ENCODE measurements at regions not wholly inside any gene's neighbourhood (a gene's known extent, or its start where the extent isn't known, plus 50 kb on each side); places are given as distances from the start of the nearest gene placed in this dataset.

DNA sequence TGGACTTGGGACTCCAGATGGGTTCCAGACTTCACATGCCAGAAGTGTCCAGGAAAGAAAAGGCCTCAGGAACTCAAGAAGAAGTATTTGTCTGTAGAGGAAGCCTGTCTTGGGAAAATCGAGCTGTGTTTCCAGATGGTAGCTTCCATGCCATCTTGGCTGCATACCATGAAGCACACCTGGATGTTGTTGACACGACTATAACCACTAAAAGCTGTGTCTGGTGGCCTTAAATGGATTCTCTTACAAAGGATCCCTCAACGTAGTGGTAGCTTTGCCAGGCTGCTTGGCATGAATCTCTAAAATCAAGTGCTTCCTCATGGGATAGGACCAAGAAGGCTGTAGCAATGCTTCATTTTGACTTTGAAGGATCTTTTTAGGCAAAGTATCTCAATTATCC is 313.4 kb upstream of the BOD1L1 start:
- no peak for DNase-seq (ENCODE audit: low spot score)

DNA sequence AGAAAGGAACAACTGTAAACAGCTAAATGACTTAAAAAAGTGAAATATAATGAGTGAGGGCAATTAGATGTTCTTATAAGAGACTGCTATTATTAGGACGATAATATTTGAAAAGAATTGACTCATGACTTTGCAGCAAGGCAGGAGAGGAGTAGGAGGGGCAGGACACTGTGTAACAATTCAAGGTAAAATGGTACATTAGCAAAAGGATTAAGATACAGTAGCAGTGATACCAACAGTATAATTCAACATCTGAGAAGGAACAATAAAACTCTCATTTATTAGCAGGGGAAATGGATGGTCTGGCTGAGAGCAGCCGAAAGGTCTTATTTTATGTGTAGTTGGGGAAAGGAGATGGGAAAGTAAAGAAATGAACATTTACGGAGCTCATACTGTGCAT is 315.5 kb upstream of the BOD1L1 start:
- DNase-seq (ENCODE audit: low spot score), result no peak

DNA sequence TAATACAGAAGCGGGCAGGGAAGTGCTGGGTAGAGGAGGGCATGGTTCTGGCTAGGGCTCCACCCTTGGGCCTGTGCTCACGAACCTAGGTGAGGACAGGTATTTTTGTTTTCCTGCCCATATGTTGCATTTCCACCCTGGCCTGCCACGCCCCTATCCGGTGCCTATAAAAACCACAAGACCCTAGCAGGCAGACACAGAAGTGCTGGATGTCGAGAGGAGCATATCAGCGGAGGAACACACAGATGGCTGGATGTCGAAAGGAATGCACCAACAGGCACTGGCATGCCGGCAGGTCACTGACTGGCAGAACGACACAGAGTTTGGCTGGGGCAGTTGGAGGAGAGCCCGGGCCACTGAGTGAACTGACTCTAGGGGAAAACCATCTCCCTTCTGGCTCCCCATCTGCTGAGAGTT is 316.6 kb upstream of the BOD1L1 start:
- no peak for DNase-seq (ENCODE audit: low spot score)

DNA sequence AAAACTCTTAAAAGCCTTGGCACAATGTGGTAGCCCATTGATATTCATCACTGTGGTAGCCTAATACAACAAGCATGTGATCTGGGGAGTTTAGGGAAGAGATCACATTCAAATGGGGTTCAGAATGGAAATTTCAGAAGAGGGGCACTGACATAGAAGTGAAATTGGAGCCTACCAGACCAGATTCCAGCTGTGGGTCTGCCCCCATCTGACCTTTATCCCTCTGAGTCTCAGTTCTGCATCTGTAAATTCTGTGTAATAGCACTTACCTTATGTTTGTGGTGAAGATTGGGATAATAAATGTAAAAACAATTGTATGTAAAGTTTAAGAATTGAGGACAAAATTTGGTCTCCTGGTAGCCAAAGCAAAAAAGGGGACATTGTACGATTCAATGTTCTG is 320.4 kb upstream of the BOD1L1 start:
- no peak for DNase-seq (ENCODE audit: low spot score)

DNA sequence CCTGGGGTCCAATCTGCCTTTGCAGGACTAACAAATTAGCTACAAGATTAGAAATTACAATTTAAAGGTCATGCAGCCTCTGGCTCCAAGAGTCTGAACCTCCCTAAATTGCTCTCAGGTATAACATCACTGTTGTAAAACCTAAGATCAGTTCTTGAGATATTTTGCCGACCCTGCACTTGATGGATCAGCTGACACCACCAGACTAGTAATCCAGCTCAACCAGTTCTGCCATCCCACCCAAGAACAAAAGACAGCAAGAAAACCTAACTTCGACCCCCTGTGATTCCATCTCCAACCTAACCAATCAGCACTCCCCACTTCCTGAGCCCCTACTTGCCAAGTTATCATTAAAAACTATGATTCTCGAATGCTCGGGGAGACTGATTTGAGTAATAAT is 323.0 kb upstream of the BOD1L1 start:
- no peak for DNase-seq (ENCODE audit: low spot score)

DNA sequence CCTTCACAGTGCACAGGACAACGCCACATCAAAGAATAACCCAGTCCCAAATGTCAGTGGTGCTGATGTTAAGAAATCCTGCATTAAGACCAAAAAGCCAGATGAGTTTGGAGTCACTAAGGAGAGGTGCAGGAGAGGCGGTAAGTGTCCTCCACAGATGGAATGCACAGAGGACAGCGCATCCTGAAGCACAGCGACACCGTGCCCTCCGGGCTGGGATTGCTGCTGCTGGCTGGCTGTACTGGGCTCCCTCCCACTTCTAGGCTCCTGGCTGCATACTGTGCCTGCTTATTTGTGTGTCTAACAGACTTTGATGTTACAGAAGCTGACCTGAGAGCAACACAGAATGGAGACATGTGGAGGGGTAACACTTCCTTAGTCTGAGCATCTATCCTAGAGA is 325.6 kb upstream of the BOD1L1 start:
- no peak for DNase-seq (ENCODE audit: low spot score)

DNA sequence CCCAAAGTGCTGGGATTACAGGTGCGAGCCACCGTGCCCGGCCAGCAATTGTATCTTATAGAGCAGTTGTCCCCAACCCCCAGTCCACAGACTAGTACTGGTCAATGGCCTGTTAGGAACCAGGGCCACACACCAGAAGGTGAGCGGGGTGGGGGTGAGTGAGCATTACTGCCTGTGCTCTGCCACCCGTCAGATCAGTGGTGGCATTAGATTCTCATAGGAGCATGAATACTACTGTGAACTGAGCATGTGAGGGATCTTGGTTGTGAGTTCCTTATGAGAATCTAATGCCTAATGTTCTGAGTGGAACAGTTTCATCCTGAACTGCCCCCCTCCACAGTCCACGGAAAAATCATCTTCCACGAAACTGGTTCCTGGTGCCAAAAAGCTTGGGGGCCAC is 328.0 kb upstream of the BOD1L1 start:
- DNase-seq (ENCODE audit: low spot score), result no peak

DNA sequence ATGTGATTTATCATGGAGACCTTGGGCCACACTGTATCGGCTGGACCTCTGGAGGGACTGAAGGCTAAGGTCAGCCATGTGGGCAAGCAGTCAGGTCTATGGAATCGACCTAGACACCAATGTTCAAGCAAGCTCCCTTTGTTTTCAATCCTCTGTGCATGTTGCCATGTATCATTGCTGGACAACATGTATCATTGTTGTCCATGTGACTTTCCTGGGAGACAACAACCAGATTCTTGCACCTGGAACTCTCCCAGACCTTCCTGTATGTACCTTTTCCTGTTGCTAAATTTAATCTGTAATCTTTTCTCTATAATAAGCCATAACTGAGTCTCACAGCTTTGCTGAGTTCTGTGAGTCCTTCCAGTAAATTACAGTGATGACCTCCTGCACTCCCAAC is 329.4 kb upstream of the BOD1L1 start:
- DNase-seq (ENCODE audit: low spot score), result no peak

DNA sequence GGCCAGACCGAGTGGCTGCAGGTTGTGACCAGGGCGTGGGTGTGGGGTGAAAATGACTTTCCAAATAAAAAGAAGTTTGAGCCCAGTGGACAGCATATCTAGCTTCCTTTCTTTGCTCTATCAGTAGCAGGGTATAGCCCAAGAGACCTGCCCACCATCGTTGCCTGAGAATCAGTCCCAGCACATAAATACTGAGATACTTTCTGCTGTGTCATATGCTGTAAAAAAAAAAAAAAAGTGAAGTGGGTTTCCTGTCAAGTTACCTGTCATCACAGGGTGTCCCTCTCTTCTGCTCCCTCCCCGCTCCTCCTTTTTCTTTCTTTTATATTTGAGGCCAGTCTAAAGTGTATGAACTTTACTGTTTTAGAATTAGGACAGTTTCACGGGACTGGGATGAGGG is 330.3 kb upstream of the BOD1L1 start:
- no peak for DNase-seq (ENCODE audit: low spot score)

DNA sequence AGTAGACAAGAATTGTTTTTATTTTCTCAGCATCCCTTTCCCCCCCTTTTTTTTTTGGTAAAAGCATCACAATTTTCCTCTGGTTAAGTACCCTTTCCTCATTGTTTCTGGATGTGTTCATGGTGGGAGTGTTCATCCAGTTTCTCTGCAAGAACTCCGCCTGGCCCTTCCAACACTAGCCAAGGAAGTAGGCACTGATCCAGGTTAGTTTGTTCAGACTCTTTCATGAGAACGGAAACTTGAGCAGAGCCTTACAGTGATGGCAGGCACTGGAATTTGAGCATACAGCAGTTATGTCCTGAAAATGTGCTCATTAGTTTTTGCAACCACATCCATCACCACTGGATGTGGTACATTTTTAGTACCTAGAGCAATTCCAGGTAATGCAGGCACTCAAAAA is 336.1 kb upstream of the BOD1L1 start:
- DNase-seq (ENCODE audit: low spot score), result no peak

DNA sequence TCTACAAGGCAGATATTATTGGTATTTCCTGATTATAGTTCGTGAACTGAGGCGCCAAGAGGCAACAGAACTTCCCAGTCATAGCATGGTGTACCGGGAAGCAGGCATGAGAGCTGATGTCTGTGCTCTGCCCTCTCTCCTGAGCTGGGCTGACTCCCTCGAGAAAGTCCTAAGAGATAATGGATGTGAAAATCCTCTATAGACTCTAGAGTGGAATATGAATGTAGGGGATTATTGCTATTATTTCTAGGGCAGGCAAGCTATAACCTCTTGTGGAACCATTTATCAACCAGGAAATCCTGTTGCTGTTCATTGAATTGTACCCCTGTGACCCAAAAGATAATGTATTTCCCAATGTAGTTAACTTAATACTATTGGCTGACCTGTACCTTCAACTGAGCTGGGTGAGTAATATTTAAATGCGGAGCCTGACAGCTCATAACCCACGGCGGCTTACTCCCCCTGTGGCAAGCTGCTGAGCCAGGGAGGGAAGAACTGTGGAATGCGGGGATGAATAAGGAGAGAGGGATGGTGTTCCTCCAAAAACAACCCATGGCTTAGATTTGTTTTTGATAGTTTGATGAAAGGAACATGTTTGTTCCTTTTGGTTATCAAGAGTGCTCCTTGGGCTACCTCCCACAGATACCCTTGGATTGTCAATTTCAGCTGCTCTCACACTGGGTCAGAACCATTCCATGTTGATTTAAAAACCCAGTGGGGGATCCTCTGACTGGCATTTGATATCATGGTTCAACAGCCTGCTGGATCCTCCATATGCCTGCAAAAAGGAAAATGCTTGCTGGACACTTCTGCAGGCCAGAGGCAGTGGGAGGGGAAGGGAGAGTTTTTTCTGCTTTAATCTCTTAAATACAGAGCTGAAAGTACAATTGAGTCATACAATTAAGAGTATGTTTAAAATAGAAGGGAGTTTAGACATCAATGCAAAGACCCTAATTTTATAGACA is 339.0 kb upstream of the BOD1L1 start:
- DNase-seq (ENCODE audit: low spot score), result no peak

DNA sequence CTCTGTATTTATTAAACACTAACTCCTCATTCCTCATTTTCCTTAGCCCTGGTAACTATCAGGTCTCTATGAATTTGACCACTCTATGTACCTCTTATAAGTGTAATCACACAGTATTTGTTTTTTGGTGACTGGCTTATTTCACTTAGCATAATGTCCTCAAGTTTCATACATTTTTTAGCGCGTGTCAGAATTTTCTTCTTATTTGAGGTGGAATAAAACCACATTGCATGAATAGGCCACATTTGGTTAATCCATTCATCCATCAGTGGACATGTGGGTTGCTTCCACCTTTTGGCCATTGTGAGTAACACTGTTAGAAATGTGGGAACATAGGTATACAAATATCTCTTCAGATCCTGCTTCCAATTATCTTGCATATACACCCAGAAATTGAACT is 341.2 kb upstream of the BOD1L1 start:
- DNase-seq (ENCODE audit: low spot score), result no peak

DNA sequence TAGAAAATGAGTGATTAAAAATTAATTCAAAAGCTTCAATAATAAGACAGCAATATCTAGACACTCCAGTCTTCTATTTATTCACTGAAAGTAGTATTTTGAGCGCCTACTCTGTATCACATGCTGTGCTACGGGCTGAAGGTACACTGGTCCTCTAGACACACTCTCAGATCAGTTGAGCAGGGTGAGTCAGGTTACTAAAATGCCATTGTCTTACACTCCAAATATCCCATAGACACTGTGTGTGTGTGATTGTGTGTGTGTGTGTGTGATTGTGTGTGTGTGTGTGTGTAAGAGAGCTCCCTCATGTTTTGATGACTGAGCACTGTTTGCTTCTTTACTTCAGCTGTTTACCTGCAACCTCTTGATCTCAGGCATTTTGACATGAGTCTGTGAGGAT is 342.8 kb upstream of the BOD1L1 start:
- no peak for DNase-seq (ENCODE audit: low spot score)

DNA sequence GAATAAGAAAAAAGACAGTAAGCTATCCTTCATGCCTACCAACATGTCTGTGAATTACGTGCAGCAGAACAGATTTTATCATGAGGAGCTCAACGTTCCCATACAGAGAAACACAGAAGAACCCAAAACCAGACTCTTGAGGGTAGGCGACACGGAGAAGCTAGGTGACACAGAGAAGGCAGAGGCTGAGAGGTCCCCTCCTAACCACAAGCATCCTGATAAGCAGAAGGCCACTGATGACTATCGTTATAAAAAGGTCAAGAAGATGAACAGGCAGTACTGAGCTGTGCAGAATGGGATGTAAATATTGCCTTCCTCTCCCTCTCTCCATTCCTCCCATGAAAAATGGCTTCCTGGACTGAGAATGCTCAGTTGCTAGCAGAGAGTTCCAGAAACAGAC is 350.2 kb upstream of the BOD1L1 start:
- DNase-seq (ENCODE audit: low spot score), result no peak

DNA sequence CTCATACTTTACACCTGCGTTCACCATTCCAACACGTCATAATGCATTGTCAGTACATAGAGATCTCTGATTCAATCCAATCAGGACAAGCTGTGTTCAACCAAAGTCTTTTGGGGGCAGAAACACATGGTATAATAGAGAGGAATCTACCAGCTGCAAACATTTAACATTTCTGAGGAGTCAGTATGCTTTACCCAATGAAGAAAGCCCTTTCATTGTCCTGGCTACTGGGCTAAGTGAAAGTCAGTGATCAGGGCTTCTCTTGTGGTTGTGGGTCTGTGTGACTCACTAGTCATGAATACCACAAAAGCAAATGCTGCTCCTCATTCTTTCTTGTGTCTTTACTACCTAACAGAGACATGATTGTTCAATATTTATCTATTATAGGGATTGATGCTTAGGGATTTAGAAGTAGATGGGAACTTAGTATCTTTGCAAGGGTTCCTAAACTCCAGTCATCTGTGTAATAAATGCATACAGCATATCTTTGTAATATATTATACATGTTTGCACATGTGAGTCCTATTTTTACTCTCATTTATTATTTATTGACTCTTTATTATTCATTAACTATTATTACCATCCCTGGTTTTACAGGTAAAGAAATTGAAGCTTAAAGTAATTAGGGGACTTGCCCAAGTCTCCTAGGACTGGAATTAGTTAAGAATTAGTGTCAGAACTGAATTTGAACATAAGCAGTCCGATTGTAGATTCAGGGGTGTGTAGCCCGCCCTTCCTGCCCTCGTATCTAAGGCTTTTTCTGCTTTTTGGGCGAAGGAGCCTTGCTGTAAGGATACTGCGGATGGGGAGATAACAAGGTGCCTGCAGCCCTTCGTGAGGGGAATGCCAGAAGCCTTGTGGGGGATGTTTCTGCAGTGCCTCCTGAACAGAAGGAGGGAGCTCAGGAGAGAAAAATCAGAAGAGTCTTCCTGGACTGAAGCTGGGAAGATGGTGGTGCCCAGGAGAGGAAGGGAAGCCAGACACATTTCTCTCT is 353.1 kb upstream of the BOD1L1 start:
- no peak for DNase-seq (ENCODE audit: low spot score)

DNA sequence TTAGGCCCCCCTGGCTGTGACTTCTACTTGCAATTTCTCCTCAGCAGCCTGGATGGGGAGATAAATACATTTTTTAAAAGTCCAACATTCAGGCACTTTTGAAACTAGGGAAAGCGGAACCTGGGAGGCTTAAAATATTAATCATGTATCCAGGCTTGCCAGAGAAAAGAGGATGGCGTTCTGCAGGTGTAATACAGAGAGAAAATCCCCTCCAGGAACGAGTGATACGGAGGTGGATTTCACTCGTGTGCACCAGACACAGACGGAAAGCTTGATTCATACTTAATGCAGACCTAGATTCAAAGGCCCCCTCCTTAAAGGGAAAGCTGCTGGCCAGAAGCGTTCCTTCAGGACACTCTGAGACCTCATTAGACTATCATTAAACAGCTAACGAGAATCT is 354.0 kb upstream of the BOD1L1 start:
- no peak for DNase-seq (ENCODE audit: low spot score)

DNA sequence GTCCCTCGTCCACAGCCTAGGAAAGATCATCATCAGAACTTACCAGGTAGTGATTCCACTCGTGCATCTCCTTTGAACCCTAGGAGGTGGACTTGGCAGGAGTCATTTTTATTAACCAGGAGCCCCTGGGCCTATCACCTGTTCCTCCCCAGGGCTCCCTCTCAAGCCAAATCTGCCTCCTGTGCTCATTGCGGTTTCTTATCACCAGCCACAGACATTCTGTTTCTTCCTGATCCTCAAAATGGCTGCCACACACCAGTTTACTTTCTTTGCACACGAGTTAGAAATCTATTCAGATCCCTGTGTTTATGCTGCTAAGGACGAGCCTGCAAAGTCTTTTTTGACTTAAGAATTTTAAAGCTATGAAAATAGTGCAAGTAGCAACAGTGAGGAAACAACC is 354.5 kb upstream of the BOD1L1 start:
- DNase-seq (ENCODE audit: low spot score), result no peak

DNA sequence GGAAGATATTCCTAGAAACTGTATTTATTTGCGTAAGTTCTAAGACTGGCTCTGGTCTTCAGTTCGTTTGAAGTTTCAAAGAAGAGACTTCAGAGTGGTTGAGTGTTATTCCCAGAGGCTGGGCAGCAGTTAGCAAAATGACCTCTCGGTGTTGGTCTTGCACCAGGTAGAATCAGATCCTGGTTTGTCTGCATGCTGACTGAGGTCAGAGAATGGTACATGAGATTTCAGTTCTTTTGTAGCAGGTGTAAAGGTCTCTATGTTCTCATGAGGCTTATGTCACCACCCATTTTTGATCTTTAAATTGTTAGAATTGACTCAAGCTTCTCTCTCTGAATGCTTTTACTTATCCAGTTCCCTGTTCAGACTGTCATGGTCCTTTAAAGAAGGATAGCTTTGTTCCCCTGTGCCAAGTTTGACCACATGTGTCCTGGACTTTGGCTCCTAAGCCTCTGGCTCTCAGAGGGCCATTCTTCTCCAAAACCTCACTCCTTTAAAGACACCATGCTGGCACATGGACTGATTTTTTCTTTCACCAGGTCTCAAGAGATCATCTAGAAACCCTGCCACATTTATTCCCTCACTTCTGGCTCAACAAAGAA is 355.8 kb upstream of the BOD1L1 start:
- DNase-seq (ENCODE audit: low spot score), result no peak

DNA sequence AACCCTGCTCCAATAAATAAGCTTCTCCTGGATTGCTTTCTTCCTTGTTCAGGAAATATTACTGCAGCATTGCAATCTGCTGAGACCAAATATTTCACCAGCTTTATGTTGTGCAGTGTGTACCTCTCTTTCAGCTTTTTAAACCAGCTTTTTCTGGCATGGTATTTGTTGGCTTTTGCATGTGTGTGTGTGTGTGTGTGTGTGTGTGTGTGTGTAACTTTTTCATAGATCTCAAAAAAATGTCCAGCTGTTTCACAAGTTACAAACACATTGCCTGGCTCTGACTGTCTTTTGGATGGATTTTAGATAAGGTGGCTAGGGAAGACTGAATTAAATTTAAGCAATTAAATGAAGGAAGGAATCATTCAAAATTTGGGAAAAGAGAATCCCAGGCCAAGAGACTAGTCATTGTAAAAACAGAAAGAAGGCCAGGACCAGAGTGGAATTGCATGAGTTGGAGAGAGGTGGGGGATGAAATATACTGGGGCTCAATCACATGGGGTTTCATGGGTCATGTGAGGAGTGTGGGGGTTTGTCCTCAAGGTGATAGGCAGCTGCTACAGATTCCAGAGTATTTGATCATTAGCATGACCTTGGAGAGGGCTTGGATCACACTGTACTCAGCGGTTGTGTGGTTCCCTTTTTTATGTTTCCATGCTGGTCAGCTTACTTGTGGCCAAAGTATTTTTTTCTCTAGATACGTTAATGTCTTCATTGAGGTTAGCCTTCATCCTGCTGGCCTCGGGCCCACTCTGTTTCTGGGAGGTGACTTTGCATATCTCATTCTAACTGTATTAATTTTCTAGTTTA is 357.7 kb upstream of the BOD1L1 start:
- no peak for DNase-seq (ENCODE audit: low spot score)

DNA sequence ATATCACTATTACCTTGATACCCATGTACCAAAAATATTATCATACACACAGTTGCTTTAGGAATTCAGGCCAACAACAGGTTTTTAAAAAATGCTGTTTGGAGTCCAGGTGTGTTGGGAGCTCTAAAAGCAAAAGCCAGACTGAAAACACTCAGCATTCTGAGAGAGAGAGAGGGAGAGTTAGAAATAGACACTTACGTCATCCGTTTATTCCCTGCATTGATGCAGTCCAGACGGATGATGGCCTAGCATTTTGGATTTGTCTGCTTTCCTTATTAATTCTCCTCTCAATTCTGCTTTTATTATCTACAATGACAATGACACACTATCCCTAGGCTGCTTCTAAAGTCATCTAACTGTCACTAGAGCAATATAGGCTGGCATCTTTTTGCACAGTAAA is 358.3 kb upstream of the BOD1L1 start:
- no peak for DNase-seq (ENCODE audit: low spot score)

DNA sequence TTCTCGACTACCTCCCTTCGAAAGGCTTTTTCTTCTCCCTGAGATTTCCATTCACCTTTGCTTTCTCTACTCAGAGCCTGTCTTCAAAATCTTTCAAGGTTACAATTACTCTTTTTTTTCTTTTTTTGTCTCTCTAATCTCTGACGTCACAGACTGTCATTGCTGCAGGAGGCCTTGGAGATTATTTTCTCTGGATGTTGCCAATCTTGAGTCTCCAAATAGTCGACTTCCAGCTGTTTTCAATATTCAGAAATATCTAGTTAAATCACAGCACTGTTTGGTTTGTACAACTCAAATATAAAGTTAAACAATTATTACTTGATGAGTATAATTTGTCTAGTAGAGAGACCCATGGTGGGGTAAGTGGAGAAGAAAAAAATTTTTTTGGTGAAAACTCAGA is 359.0 kb upstream of the BOD1L1 start:
- no peak for DNase-seq (ENCODE audit: low spot score)
